ENCODE measurements at regions not wholly inside any gene's neighbourhood (a gene's known extent, or its start where the extent isn't known, plus 50 kb on each side); places are given as distances from the start of the nearest gene placed in this dataset.

DNA sequence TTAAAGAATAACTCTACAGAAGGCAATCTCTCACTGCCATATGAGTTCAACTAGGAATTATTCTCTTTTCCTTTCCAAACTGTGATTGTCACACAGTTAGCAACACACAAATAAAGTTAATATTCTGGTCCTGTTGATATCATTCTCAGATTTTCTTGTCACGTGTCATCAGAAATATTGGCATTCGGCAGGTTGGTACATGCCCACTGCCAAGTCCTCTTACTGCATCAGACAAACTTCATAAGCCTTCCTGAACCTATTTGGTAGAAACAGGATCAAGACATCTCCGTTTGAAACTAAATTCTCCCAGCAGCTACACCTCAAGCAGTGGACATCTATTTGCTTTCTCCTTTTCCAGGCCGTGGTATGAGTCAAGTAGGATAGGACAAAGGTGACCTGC, 177.9 kb upstream of the SOX2 start:
- TF ChIP-seq, protein P1, sequence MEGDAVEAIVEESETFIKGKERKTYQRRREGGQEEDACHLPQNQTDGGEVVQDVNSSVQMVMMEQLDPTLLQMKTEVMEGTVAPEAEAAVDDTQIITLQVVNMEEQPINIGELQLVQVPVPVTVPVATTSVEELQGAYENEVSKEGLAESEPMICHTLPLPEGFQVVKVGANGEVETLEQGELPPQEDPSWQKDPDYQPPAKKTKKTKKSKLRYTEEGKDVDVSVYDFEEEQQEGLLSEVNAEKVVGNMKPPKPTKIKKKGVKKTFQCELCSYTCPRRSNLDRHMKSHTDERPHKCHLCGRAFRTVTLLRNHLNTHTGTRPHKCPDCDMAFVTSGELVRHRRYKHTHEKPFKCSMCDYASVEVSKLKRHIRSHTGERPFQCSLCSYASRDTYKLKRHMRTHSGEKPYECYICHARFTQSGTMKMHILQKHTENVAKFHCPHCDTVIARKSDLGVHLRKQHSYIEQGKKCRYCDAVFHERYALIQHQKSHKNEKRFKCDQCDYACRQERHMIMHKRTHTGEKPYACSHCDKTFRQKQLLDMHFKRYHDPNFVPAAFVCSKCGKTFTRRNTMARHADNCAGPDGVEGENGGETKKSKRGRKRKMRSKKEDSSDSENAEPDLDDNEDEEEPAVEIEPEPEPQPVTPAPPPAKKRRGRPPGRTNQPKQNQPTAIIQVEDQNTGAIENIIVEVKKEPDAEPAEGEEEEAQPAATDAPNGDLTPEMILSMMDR (IDR thresholded peaks at IDR 0.05; ENCODE audit: borderline replicate concordance, extremely low read depth, low read length, poor library complexity, severe bottlenecking), result no peak
- no peak for TF ChIP-seq EZH2 (IDR thresholded peaks at IDR 0.05; ENCODE audit: borderline replicate concordance, low read depth, low read length, severe bottlenecking)
